ENCODE measurements at regions not wholly inside any gene's neighbourhood (a gene's known extent, or its start where the extent isn't known, plus 50 kb on each side); places are given as distances from the start of the nearest gene placed in this dataset.

GRCh38 chr18:73487966-73488365 lies 620.2 kb upstream of the NETO1 start:
- Mint-ChIP-seq H3K27me3 (ENCODE audit: insufficient read depth, low read depth, poor library complexity) (peaks cover 2% of the 10 kb centered on the region), H3K9me3 (no peaks in the 10 kb centered on the region), H3K4me3 (no peak overlapping the region), H3K4me1 (no peaks in the 10 kb centered on the region), H3K36me3 (ENCODE audit: low read depth) (no peaks in the 10 kb centered on the region), H3K27ac (no peak overlapping the region)
- ATAC-seq (no peak), DNase-seq (ENCODE audit: low spot score) (no peak)
- H3K4me1 ChIP-seq (ENCODE audit: insufficient read depth): no peaks in the 10 kb centered on the region
- TF ChIP-seq NANOG (IDR thresholded peaks at IDR 0.05; ENCODE audit: borderline replicate concordance) (no peak), ZNF462 (CRISPR knock-in tag; IDR thresholded peaks at IDR 0.05) (no peak), STAT1 (IDR thresholded peaks at IDR 0.05; ENCODE audit: unreplicated experiment) (no peak), ZNF114 (CRISPR knock-in tag; IDR thresholded peaks at IDR 0.05) (no peak), ZNF331 (CRISPR knock-in tag; IDR thresholded peaks at IDR 0.05; ENCODE audit: low read depth) (no peak), EZH2phosphoT487 (IDR thresholded peaks at IDR 0.05; ENCODE audit: unreplicated experiment) (no peak), CTCF (conservative IDR thresholded peaks at IDR 0.05; ENCODE audit: low read depth in 2 of 2) (no peak), ETS1 (IDR thresholded peaks at IDR 0.05) (no peak), POLR2AphosphoS5 (IDR thresholded peaks at IDR 0.05; ENCODE audit: low read depth) (no peak), EZH2 (IDR thresholded peaks at IDR 0.05; ENCODE audit: low read depth, unreplicated experiment) (no peak), JUNB (IDR thresholded peaks at IDR 0.05; ENCODE audit: unreplicated experiment) (no peak), CREB1 (CRISPR knock-in tag; IDR thresholded peaks at IDR 0.05; ENCODE audit: low read depth) (no peak), REST (IDR thresholded peaks at IDR 0.05; ENCODE audit: unreplicated experiment) (no peak)
- H2AFZ ChIP-seq: no peak overlapping the region
- no peaks in the 10 kb centered on the region for H3K36me3 ChIP-seq (ENCODE audit: insufficient read depth)
- H3K27me3 ChIP-seq (ENCODE audit: insufficient read depth): no peaks in the 10 kb centered on the region
- no peak overlapping the region for H3K27ac ChIP-seq (ENCODE audit: low read depth)
- no peaks in the 10 kb centered on the region for H4K20me1 ChIP-seq (replicated peaks; ENCODE audit: insufficient read depth)
- 0 out of 2 replicates have a peak, but pooled peaks cover 6% of the 10 kb centered on the region for H3K9me2 ChIP-seq (ENCODE audit: insufficient read depth)
- no peak overlapping the region for H3K4me2 ChIP-seq
- H3F3A ChIP-seq (replicated peaks; ENCODE audit: low read depth): no peaks in the 10 kb centered on the region
- no peaks in the 10 kb centered on the region for H3K79me2 ChIP-seq (replicated peaks; ENCODE audit: insufficient read depth)
- H3K4me3 ChIP-seq: no peak overlapping the region

Data from GM23338 (cell line).